Stimulated activated CD4-positive, alpha-beta T cell treated with anti-CD3 and anti-CD28 coated beads, Interleukin-15, amount 100 ng/mL, for 24 hours (primary cell): ENCODE measurements at regions not wholly inside any gene's neighbourhood (a gene's known extent, or its start where the extent isn't known, plus 50 kb on each side); places are given as distances from the start of the nearest gene placed in this dataset.

Experiments used
- DNase-seq: peaks from one replicate; pipeline ENCODE4 v3.0.0-alpha.2; 2020

- DNase-seq: no peak
These were observed 367.6 kb downstream of the TMEM135 start for GRCh38 chr11:87405356-87405755.

GRCh38 chr11:87401653-87402052, 363.9 kb downstream of the TMEM135 start:
- no peak for DNase-seq

GRCh38 chr11:87399341-87399740, 361.6 kb downstream of the TMEM135 start:
- no peak for DNase-seq

GRCh38 chr11:87398931-87399330, 361.2 kb downstream of the TMEM135 start:
- no peak for DNase-seq

GRCh38 chr11:87397011-87397865, 359.5 kb downstream of the TMEM135 start:
- no peak for DNase-seq

GRCh38 chr11:87394924-87395323, 357.2 kb downstream of the TMEM135 start:
- DNase-seq: no peak

GRCh38 chr11:87392665-87393064, 354.9 kb downstream of the TMEM135 start:
- DNase-seq: no peak

GRCh38 chr11:87391496-87391895, 353.8 kb downstream of the TMEM135 start:
- no peak for DNase-seq

- no peak for DNase-seq
These were observed 346.5 kb downstream of the TMEM135 start for GRCh38 chr11:87384078-87384729.

GRCh38 chr11:87374038-87374807, 336.5 kb downstream of the TMEM135 start:
- DNase-seq: no peak
